SKM-1 treated with dmso at 0.1 percent for 144 hours (cell line): ENCODE measurements at regions not wholly inside any gene's neighbourhood (a gene's known extent, or its start where the extent isn't known, plus 50 kb on each side); places are given as distances from the start of the nearest gene placed in this dataset.
"Not testable (repeated sequence)": the region's sequence is repeated elsewhere in the genome, so short reads cannot be mapped to it uniquely, and the experiment has no call there.

Experiments
- DNase-seq: peaks from one replicate; lab custom pipeline; 2025; ENCODE audit not compliant: unreplicated experiment; lab: John Stamatoyannopoulos, UW

- DNase-seq, result not testable (repeated sequence)
These were observed 84.5 kb downstream of the IDS start for GRCh38 chrX:149420566-149420965.

- no peak for DNase-seq
These were observed 107.1 kb downstream of the IDS start for GRCh38 chrX:149398027-149398426.

DNA sequence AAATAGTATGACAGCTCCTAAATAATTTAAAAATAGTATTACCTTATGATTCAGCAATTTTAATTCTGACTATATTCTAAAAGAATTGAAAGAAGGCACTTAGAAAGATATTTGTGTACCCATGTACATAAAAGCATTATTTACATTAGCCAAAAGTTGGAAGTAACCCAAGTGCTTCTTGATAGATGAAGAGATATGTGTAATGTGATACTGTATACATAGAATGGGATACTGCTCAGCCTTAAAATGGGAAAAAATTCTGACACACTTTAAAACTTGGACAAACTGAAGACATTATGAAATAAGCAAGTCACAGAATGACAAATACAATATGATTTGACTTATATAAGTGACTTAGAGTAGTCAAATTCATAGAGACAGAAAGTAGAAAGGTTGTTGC, 112.2 kb downstream of the IDS start:
- no peak for DNase-seq

GRCh38 chrX:149383852-149384251, 121.3 kb downstream of the IDS start:
- no peak for DNase-seq

GRCh38 chrX:149374751-149375150, 130.4 kb downstream of the IDS start:
- DNase-seq, result no peak

DNA sequence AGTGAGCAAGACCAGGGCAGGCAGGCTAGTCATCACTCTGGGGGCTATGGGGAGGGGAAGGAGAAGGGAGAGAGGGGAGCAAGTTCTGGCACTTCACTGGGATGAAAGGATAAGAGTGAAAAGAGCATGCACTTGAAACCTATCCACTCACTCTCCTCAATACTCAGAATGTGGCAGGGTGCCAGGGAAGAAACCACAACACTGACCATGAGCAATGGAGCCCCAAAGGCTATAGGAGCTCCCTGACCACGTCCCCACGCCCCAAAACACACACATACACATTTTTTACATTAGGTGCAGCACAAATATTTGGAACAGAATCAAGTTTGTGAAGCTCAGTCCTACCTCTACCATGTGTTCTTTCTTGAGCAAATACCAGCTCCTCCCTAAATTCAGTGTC, 132.2 kb downstream of the IDS start:
- DNase-seq, result no peak

DNA sequence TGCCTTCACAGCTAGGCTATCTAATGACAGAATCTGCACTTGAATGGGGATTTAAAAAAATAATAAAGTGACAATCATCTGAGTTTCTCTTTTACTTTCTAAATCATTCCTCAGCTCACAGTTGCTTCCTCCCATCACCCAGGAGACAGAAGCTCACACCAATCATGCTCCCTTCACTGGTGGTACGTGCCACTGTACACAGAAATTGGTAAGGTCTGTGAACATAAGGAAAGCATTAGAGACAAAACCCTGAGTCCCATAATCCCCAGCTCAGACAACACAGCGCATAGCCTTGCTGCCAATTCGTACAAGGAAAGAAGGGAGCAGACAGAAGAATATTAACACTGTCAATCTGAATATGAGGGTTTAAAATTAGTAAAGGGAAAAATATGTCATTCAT, 133.1 kb downstream of the IDS start:
- no peak for DNase-seq

- DNase-seq, result no peak
These were observed 135.0 kb downstream of the IDS start for GRCh38 chrX:149370097-149370496.

GRCh38 chrX:149365552-149365951, 139.6 kb downstream of the IDS start:
- no peak for DNase-seq

DNA sequence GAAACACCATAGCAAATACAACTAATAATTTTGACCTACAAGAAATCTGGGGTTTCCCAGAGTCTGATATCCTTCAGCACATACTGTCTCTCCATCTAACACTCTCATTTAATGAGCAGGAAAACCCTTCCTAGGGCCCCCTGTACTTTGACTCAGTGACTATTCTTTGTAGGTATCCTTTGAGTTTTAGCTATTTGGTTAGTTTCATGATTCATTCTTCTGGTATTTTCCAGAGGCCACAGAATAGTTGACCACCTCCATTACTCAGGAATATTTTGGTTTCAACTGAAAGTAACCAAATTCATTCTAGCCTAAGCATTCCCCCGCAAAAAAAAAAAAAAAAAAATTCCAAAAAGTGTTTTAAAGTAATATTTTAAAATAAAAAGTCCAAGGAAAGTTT, 140.0 kb downstream of the IDS start:
- no peak for DNase-seq

DNA sequence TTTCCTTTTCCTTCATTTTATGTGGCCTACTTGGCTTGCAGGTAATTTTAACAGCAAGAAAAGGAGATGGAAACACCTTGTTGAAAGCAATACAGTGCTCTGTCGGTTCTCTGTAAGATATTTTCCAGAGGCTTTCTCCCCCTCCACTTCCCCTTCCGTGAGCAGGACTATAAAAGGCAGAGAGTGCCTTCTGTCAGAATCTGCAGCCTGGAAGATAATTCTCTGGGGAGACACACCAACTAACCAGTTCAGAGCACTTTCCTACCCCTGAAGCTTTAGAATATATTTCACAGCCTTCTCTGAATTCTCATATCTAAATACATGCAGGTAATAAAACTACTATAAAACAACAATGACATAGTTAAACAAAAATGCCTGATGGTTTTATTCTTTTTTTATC, 141.1 kb downstream of the IDS start:
- no peak for DNase-seq

DNA sequence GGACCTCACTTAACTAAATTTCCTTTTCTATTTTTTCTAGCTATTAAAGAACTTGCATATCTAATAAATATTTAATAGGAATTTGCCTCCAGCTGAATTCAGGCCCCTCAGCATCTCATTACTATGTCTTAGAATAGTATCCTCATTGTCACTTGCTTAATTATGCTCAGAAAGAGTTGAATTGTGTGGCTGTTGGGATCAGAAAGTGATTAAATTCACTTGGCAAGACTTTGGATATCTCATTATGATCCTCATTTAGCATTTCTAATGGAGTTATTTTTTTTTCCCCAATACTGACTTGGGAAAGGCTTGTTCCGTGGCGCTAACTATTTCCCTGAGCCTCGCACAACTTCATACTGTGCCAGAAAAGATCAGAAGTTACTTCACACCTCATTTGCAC, 158.8 kb downstream of the IDS start:
- DNase-seq, result no peak

- no peak for DNase-seq
These were observed 182.8 kb downstream of the IDS start for GRCh38 chrX:149322316-149322715.

DNA sequence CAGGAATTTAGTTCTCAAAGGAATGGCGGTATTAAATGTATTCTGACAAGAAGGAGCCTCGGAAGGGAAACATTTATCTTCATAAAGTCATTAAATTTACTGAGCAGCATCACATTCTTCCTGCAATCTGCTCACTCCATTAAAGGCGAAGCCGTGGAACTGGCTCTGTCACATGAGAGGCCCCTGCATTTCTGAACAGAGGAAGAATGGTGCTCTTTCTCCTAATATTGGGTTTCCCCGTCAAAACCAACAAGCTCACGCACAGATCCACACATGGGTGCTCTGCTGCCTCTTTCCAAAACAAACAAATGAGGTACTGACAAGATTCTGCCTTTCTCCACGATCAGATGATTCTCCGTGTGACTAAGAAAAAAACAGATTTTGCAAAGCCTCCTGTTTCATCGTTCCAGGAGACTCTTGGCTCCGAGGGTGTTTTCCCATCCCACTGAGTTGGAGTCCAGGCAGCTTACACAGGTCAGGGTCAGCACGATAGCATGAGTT, 191.2 kb downstream of the IDS start:
- DNase-seq, result no peak

DNA sequence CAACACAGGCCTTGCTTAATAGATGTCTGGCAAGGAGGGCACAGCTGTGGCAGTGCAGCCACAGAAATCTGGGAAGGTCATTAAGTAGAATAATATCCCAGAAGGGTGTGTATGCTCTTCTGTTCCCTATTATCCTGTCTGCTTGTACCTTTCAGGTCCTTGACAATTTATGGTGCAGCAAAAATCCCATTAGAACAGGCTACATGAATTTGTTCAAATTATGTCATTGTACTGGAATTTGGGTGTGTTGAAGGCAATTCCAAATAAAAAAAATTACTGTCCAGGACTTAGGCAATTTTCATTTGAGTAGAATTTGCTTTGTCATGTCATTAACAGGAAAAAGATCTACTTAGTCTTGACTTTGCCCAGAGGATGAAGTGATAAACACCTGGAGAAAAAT, 192.1 kb downstream of the IDS start:
- no peak for DNase-seq

DNA sequence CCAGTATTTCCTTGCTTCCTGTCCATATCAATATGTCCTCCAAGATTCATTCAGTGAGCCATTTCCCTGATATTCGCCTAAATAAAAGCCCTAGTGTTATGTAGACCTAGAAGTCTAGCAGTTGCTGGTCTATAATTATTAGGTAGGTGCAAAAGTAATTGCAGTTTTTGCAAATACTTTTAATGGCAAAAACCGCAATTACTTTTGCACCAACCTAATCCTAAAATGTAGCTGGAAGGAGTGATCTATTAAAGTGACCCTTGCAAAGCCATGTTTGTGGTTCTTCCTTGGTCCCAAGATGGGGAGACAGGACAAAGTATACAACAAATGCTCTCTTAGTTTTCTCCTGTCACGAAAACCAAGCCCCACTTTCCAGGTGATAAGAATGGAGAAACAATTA, 193.0 kb downstream of the IDS start:
- DNase-seq, result no peak

DNA sequence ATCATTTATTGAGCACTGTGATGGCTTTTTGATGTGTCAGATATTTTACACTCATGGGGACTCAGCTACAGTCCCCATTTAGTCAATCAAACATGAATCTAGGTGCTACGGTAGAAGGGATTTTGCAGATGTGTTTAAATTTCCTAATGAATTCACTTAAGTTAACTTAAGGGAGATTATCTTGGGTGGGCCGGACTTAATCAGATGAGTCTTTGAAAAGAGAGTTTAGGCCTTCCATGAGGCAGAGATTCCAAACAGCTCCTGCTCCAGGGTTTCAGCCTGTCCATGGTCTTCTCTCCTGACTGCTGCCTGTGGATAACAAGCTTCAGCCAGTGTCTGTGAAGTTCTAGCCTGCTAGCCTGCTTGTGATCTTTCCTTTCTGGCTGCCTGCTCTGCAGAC, 202.4 kb downstream of the IDS start:
- no peak for DNase-seq

GRCh38 chrX:149298111-149298510, 207.0 kb downstream of the IDS start:
- no peak for DNase-seq

DNA sequence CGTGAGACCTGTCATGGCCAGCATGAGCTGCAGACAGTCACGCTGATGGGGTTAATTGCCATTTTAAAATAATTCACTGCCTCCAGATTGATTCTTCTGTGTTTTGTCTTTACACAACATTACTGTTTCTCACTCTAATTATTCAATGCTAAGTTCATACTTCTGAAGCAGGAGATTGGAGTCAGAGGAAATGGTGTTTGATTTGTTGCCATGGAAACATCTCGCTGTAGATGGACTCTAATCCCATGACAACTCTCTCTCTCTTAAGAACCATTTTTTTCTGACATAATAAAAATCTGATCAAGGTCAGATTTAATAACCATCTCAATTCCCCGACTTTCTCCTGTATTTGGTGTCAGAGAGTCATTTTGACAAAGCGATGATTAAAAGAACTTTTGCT, 209.0 kb downstream of the IDS start:
- no peak for DNase-seq

DNA sequence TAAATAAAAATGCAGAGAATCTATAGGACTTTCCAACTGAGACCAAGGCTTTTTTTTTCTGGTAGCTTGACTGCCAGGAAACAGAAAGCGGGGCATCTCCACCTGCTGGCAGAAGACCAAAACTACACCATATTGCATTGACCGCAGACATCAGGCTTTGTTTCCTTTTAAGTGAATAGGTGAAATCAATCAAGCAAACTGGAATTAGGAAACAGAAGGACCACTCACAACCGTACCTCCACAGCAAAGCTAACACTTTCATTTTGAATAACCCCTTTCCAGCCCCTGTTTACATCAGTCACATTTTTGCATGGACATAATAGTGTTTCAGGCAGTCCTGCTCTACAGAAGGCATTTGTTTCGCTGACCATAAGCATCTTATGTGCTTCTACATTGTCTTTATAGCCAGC, 218.2 kb downstream of the IDS start:
- peak; percentile 11 for DNase-seq

DNA sequence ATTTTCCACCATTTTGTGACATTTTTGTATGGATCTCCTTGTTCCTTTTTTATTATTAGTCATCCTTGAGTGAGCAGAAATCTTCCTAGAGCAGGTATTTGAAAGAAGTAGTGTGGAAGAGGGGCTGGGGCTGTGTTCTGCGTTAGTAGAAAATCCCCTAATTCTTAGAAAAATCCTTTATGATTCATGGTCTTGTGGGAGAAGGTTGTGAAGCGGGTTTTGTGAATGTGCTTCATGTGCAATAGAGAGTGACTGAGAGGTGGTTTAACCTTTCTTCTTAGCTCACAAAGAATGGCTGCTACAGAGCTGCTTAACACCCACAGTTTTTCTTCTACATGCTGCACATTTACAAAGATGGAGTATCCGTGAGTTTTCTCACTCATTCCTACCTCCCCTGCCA, 220.5 kb downstream of the IDS start:
- no peak for DNase-seq

GRCh38 chrX:149283853-149284252, 221.3 kb downstream of the IDS start:
- no peak for DNase-seq

DNA sequence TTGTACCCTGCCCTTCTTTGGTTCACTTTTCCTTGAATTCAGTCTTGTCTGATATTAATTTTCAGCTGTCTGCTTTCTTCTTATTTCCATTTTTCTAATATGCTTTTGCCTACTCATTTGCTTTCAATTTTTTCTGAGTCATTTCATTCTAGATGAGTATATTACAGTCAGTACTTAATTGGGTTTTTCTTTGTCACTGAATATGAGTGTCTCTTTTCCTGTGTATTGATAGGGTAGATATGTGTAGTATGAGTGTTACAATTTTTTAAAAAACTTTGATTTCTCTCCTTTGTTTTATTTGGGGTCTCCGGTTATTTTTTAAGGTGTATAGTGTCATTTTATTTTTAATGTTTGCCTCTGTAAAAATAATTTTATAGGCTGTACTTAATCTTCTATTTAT, 222.2 kb downstream of the IDS start:
- DNase-seq, result no peak

GRCh38 chrX:149280011-149280410, 225.1 kb downstream of the IDS start:
- DNase-seq, result no peak
